ENCODE measurements at regions not wholly inside any gene's neighbourhood (a gene's known extent, or its start where the extent isn't known, plus 50 kb on each side); places are given as distances from the start of the nearest gene placed in this dataset.

GRCh38 chr3:8156138-8156537 is 345.5 kb upstream of the LMCD1 start:
- Histone ChIP-seq H3K27me3 (replicated peaks) (no peaks in the 10 kb centered on the region), H3K36me3 (replicated peaks) (no peaks in the 10 kb centered on the region), H3K27ac (no peak overlapping the region), H3K4me3 (ENCODE audit: low read depth, low read length) (no peak overlapping the region)
- no peak for DNase-seq
- in situ Hi-C loops (cut with HindIII; ENCODE audit: low pct_ligation_motif_present, low sequenced_read_pairs): no loop called here
- no peak for TF ChIP-seq CTCF (IDR thresholded peaks at IDR 0.05; ENCODE audit: low read depth, low read length, missing control alignments)

- no peak for DNase-seq
- no peak overlapping the region for H3K27ac ChIP-seq
- H3K4me3 ChIP-seq (ENCODE audit: low read depth, low read length): no peak overlapping the region
- in situ Hi-C loops (cut with HindIII; ENCODE audit: low pct_ligation_motif_present, low sequenced_read_pairs): no loop called here
- no peaks in the 10 kb centered on the region for H3K36me3 ChIP-seq (replicated peaks)
- H3K27me3 ChIP-seq (replicated peaks): no peaks in the 10 kb centered on the region
- TF ChIP-seq CTCF (IDR thresholded peaks at IDR 0.05; ENCODE audit: low read depth, low read length, missing control alignments): no peak
Measured at GRCh38 chr3:8156831-8157230, 344.8 kb upstream of the LMCD1 start.

DNA sequence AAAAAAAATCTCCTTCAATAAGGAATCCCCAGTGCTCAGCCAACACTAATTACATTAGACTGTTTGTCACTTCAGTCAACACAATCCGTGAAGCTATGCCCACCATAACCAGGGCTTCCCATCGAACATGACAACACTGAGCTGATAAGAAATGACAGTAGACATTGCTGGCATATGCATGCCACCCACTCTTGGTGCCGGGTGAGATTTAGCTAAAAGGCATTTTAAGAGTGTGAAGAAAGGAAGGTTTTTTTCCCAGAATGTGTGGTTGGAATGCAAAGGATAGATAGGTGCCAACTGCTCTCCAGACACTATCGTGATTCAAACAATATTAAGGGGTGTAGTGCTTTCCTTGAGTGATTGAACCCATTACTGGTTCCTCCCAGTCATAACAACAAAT is 344.0 kb upstream of the LMCD1 start:
- in situ Hi-C loops (cut with HindIII; ENCODE audit: low pct_ligation_motif_present, low sequenced_read_pairs): no loop called here
- no peak for TF ChIP-seq CTCF (IDR thresholded peaks at IDR 0.05; ENCODE audit: low read depth, low read length, missing control alignments)
- no peak overlapping the region for H3K4me3 ChIP-seq (ENCODE audit: low read depth, low read length)
- no peak for DNase-seq
- no peaks in the 10 kb centered on the region for H3K36me3 ChIP-seq (replicated peaks)
- no peak overlapping the region for H3K27ac ChIP-seq
- no peaks in the 10 kb centered on the region for H3K27me3 ChIP-seq (replicated peaks)

DNA sequence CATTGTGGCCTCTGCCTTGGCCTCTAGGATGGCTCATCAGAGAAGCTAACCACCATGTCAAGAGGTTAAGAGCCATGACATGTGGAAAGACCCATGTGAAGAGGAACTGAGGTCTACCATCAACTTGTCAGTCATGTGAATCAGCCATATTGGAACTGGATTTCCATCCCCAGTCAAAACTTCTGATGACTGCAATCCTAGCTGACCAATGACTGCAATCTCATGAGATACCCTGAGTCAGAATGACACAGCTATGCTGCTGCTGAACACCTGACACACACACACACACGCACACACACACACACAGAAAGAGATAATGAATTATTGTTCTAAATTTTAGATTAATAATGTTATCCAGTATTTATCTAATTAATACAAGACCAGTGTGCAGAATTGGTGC is 337.5 kb upstream of the LMCD1 start:
- no peak for DNase-seq
- no peaks in the 10 kb centered on the region for H3K27me3 ChIP-seq (replicated peaks)
- H3K27ac ChIP-seq: no peak overlapping the region
- no peaks in the 10 kb centered on the region for H3K36me3 ChIP-seq (replicated peaks)
- in situ Hi-C loops (cut with HindIII; ENCODE audit: low pct_ligation_motif_present, low sequenced_read_pairs): no loop called here
- H3K4me3 ChIP-seq (ENCODE audit: low read depth, low read length): no peak overlapping the region
- TF ChIP-seq CTCF (IDR thresholded peaks at IDR 0.05; ENCODE audit: low read depth, low read length, missing control alignments): no peak

GRCh38 chr3:8166014-8166413 is 335.6 kb upstream of the LMCD1 start:
- Histone ChIP-seq H3K27me3 (replicated peaks) (no peaks in the 10 kb centered on the region), H3K36me3 (replicated peaks) (no peaks in the 10 kb centered on the region), H3K4me3 (ENCODE audit: low read depth, low read length) (no peak overlapping the region), H3K27ac (no peak overlapping the region)
- no peak for DNase-seq
- TF ChIP-seq CTCF (IDR thresholded peaks at IDR 0.05; ENCODE audit: low read depth, low read length, missing control alignments): no peak
- in situ Hi-C loops (cut with HindIII; ENCODE audit: low pct_ligation_motif_present, low sequenced_read_pairs): no loop called here

- Histone ChIP-seq H3K4me3 (ENCODE audit: low read depth, low read length) (no peak overlapping the region), H3K36me3 (replicated peaks) (no peaks in the 10 kb centered on the region), H3K27ac (no peak overlapping the region), H3K27me3 (replicated peaks) (no peaks in the 10 kb centered on the region)
- no peak for DNase-seq
- in situ Hi-C loops (cut with HindIII; ENCODE audit: low pct_ligation_motif_present, low sequenced_read_pairs): no loop called here
- no peak for TF ChIP-seq CTCF (IDR thresholded peaks at IDR 0.05; ENCODE audit: low read depth, low read length, missing control alignments)
Measured at GRCh38 chr3:8170971-8171508, 330.6 kb upstream of the LMCD1 start.

All from brain microvascular endothelial cell (primary cell).